ENCODE measurements at regions not wholly inside any gene's neighbourhood (a gene's known extent, or its start where the extent isn't known, plus 50 kb on each side); places are given as distances from the start of the nearest gene placed in this dataset.
"Not testable (repeated sequence)": the region's sequence is repeated elsewhere in the genome, so short reads cannot be mapped to it uniquely, and the experiment has no call there.

GRCh38 chr9:80482251-80482650, 910.5 kb downstream of the TLE4 start:
- not testable (repeated sequence) for H3K27ac Mint-ChIP-seq (ENCODE audit: low read depth); ATAC-seq (replicated peaks; ENCODE audit: extremely low read depth, poor library complexity, severe bottlenecking); H3K36me3 Mint-ChIP-seq (ENCODE audit: insufficient read depth); DNase-seq (ENCODE audit: low spot score in 2 of 2); H3K4me3 Mint-ChIP-seq; H3K27me3 Mint-ChIP-seq; H3K4me1 Mint-ChIP-seq
- H3K9me3 Mint-ChIP-seq, result peaks cover 19% of the 10 kb centered on the region

- ATAC-seq (replicated peaks; ENCODE audit: extremely low read depth, poor library complexity, severe bottlenecking) (no peak), DNase-seq (ENCODE audit: low spot score in 2 of 2) (no peak)
- Mint-ChIP-seq H3K27me3 (no peaks in the 10 kb centered on the region), H3K36me3 (ENCODE audit: insufficient read depth) (no peaks in the 10 kb centered on the region), H3K4me3 (no peak overlapping the region), H3K27ac (ENCODE audit: low read depth) (no peak overlapping the region), H3K9me3 (peaks cover 19% of the 10 kb centered on the region), H3K4me1 (no peaks in the 10 kb centered on the region)
Observed at GRCh38 chr9:80467632-80468031, 895.9 kb downstream of the TLE4 start.

- no peak overlapping the region for H3K27ac Mint-ChIP-seq (ENCODE audit: low read depth)
- H3K9me3 Mint-ChIP-seq, result peaks cover 14% of the 10 kb centered on the region
- ATAC-seq (replicated peaks; ENCODE audit: extremely low read depth, poor library complexity, severe bottlenecking), result no peak
- no peak for DNase-seq (ENCODE audit: low spot score in 2 of 2)
- H3K36me3 Mint-ChIP-seq (ENCODE audit: insufficient read depth), result no peaks in the 10 kb centered on the region
- no peaks in the 10 kb centered on the region for H3K4me1 Mint-ChIP-seq
- H3K27me3 Mint-ChIP-seq, result no peaks in the 10 kb centered on the region
- no peak overlapping the region for H3K4me3 Mint-ChIP-seq
Observed at GRCh38 chr9:80465556-80465955, 893.8 kb downstream of the TLE4 start.

- H3K9me3 Mint-ChIP-seq, result peaks cover 31% of the 10 kb centered on the region
- no peak for ATAC-seq (replicated peaks; ENCODE audit: extremely low read depth, poor library complexity, severe bottlenecking)
- H3K27me3 Mint-ChIP-seq, result no peaks in the 10 kb centered on the region
- no peak overlapping the region for H3K4me3 Mint-ChIP-seq
- no peak for DNase-seq (ENCODE audit: low spot score in 2 of 2)
- no peak overlapping the region for H3K27ac Mint-ChIP-seq (ENCODE audit: low read depth)
- no peaks in the 10 kb centered on the region for H3K36me3 Mint-ChIP-seq (ENCODE audit: insufficient read depth)
- H3K4me1 Mint-ChIP-seq, result no peaks in the 10 kb centered on the region
Observed at GRCh38 chr9:80449513-80449912, 877.7 kb downstream of the TLE4 start.

GRCh38 chr9:80448996-80449395, 877.2 kb downstream of the TLE4 start:
- no peaks in the 10 kb centered on the region for H3K4me1 Mint-ChIP-seq
- peaks cover 30% of the 10 kb centered on the region for H3K9me3 Mint-ChIP-seq
- H3K27ac Mint-ChIP-seq (ENCODE audit: low read depth), result no peak overlapping the region
- ATAC-seq (replicated peaks; ENCODE audit: extremely low read depth, poor library complexity, severe bottlenecking) (no peak), DNase-seq (ENCODE audit: low spot score in 2 of 2) (no peak)
- no peaks in the 10 kb centered on the region for H3K36me3 Mint-ChIP-seq (ENCODE audit: insufficient read depth)
- no peaks in the 10 kb centered on the region for H3K27me3 Mint-ChIP-seq
- H3K4me3 Mint-ChIP-seq, result no peak overlapping the region

- H3K4me1 Mint-ChIP-seq, result no peaks in the 10 kb centered on the region
- H3K27me3 Mint-ChIP-seq, result no peaks in the 10 kb centered on the region
- H3K9me3 Mint-ChIP-seq, result peaks cover 25% of the 10 kb centered on the region
- no peak overlapping the region for H3K27ac Mint-ChIP-seq (ENCODE audit: low read depth)
- no peaks in the 10 kb centered on the region for H3K36me3 Mint-ChIP-seq (ENCODE audit: insufficient read depth)
- no peak overlapping the region for H3K4me3 Mint-ChIP-seq
- ATAC-seq (replicated peaks; ENCODE audit: extremely low read depth, poor library complexity, severe bottlenecking) (no peak), DNase-seq (ENCODE audit: low spot score in 2 of 2) (no peak)
Observed at GRCh38 chr9:80447876-80448275, 876.1 kb downstream of the TLE4 start.

- ATAC-seq (replicated peaks; ENCODE audit: extremely low read depth, poor library complexity, severe bottlenecking), result no peak
- H3K27me3 Mint-ChIP-seq, result no peaks in the 10 kb centered on the region
- H3K27ac Mint-ChIP-seq (ENCODE audit: low read depth), result no peak overlapping the region
- H3K36me3 Mint-ChIP-seq (ENCODE audit: insufficient read depth), result no peaks in the 10 kb centered on the region
- H3K4me1 Mint-ChIP-seq, result no peaks in the 10 kb centered on the region
- DNase-seq (ENCODE audit: low spot score in 2 of 2), result no peak
- H3K9me3 Mint-ChIP-seq, result peaks cover 10% of the 10 kb centered on the region
- H3K4me3 Mint-ChIP-seq, result no peak overlapping the region
Observed at GRCh38 chr9:80440724-80441123, 869.0 kb downstream of the TLE4 start.

GRCh38 chr9:80437825-80438224, 866.1 kb downstream of the TLE4 start:
- no peaks in the 10 kb centered on the region for H3K27me3 Mint-ChIP-seq
- no peaks in the 10 kb centered on the region for H3K36me3 Mint-ChIP-seq (ENCODE audit: insufficient read depth)
- no peak overlapping the region for H3K27ac Mint-ChIP-seq (ENCODE audit: low read depth)
- H3K4me1 Mint-ChIP-seq, result no peaks in the 10 kb centered on the region
- ATAC-seq (replicated peaks; ENCODE audit: extremely low read depth, poor library complexity, severe bottlenecking), result no peak
- DNase-seq (ENCODE audit: low spot score in 2 of 2), result no peak
- no peak overlapping the region for H3K4me3 Mint-ChIP-seq
- peaks cover 17% of the 10 kb centered on the region for H3K9me3 Mint-ChIP-seq

GRCh38 chr9:80437091-80437640, 865.4 kb downstream of the TLE4 start:
- H3K9me3 Mint-ChIP-seq, result peaks cover 17% of the 10 kb centered on the region
- no peak for DNase-seq (ENCODE audit: low spot score in 2 of 2)
- no peaks in the 10 kb centered on the region for H3K4me1 Mint-ChIP-seq
- H3K4me3 Mint-ChIP-seq, result no peak overlapping the region
- ATAC-seq (replicated peaks; ENCODE audit: extremely low read depth, poor library complexity, severe bottlenecking), result no peak
- H3K27ac Mint-ChIP-seq (ENCODE audit: low read depth), result no peak overlapping the region
- H3K36me3 Mint-ChIP-seq (ENCODE audit: insufficient read depth), result no peaks in the 10 kb centered on the region
- no peaks in the 10 kb centered on the region for H3K27me3 Mint-ChIP-seq

- ATAC-seq (replicated peaks; ENCODE audit: extremely low read depth, poor library complexity, severe bottlenecking) (no peak), DNase-seq (ENCODE audit: low spot score in 2 of 2) (no peak)
- H3K4me1 Mint-ChIP-seq, result no peaks in the 10 kb centered on the region
- H3K9me3 Mint-ChIP-seq, result peaks cover 17% of the 10 kb centered on the region
- no peaks in the 10 kb centered on the region for H3K36me3 Mint-ChIP-seq (ENCODE audit: insufficient read depth)
- no peaks in the 10 kb centered on the region for H3K27me3 Mint-ChIP-seq
- no peak overlapping the region for H3K4me3 Mint-ChIP-seq
- no peak overlapping the region for H3K27ac Mint-ChIP-seq (ENCODE audit: low read depth)
Observed at GRCh38 chr9:80435591-80435990, 863.8 kb downstream of the TLE4 start.

- Mint-ChIP-seq H3K4me3 (no peak overlapping the region), H3K4me1 (no peaks in the 10 kb centered on the region), H3K27me3 (no peaks in the 10 kb centered on the region)
Observed at GRCh38 chr9:80426992-80427391, 855.2 kb downstream of the TLE4 start.

GRCh38 chr9:80417211-80417773, 845.5 kb downstream of the TLE4 start:
- H3K27me3 Mint-ChIP-seq, result no peaks in the 10 kb centered on the region
- H3K27ac Mint-ChIP-seq (ENCODE audit: low read depth), result no peak overlapping the region
- no peak for ATAC-seq (replicated peaks; ENCODE audit: extremely low read depth, poor library complexity, severe bottlenecking)
- peaks cover 35% of the 10 kb centered on the region for H3K9me3 Mint-ChIP-seq
- no peak overlapping the region for H3K4me3 Mint-ChIP-seq
- no peaks in the 10 kb centered on the region for H3K4me1 Mint-ChIP-seq
- DNase-seq (ENCODE audit: low spot score in 2 of 2), result no peak
- no peaks in the 10 kb centered on the region for H3K36me3 Mint-ChIP-seq (ENCODE audit: insufficient read depth)

More at GRCh38 chr9:80426992-80427391, 855.2 kb downstream of the TLE4 start:
- DNase-seq (ENCODE audit: low spot score in 2 of 2) (no peak), ATAC-seq (replicated peaks; ENCODE audit: extremely low read depth, poor library complexity, severe bottlenecking) (no peak)
- no peaks in the 10 kb centered on the region for H3K36me3 Mint-ChIP-seq (ENCODE audit: insufficient read depth)
- H3K9me3 Mint-ChIP-seq, result peaks cover 6% of the 10 kb centered on the region
- H3K27ac Mint-ChIP-seq (ENCODE audit: low read depth), result no peak overlapping the region

GRCh38 chr9:80410106-80410505, 838.3 kb downstream of the TLE4 start:
- Mint-ChIP-seq H3K4me1 (no peaks in the 10 kb centered on the region), H3K4me3 (no peak overlapping the region), H3K36me3 (ENCODE audit: insufficient read depth) (no peaks in the 10 kb centered on the region), H3K9me3 (peaks cover 18% of the 10 kb centered on the region), H3K27me3 (no peaks in the 10 kb centered on the region), H3K27ac (ENCODE audit: low read depth) (no peak overlapping the region)
- ATAC-seq (replicated peaks; ENCODE audit: extremely low read depth, poor library complexity, severe bottlenecking) (no peak), DNase-seq (ENCODE audit: low spot score in 2 of 2) (no peak)

All from central memory CD8-positive, alpha-beta T cell (primary cell).